ENCODE measurements at regions not wholly inside any gene's neighbourhood (a gene's known extent, or its start where the extent isn't known, plus 50 kb on each side); places are given as distances from the start of the nearest gene placed in this dataset.

GRCh38 chr18:61244632-61245031 is 88.6 kb upstream of the CDH20 start:
- peaks cover 3% of the 10 kb centered on the region for H3K27me3 ChIP-seq (ENCODE audit: insufficient read depth, poor library complexity, severe bottlenecking)
- DNase-seq (ENCODE audit: low spot score) (no peak), ATAC-seq (ENCODE audit: low read depth) (no peak)
- no peaks in the 10 kb centered on the region for H3K36me3 ChIP-seq (ENCODE audit: low read depth)
- TF ChIP-seq CTCF (IDR thresholded peaks at IDR 0.05; ENCODE audit: poor library complexity, severe bottlenecking), result no peak
- no peaks in the 10 kb centered on the region for H3K9me3 ChIP-seq (ENCODE audit: severe bottlenecking)
- H3K27ac ChIP-seq (ENCODE audit: poor library complexity, severe bottlenecking), result no peak overlapping the region
- H3K4me1 ChIP-seq (ENCODE audit: insufficient read depth, poor library complexity, severe bottlenecking), result no peaks in the 10 kb centered on the region
- H3K4me3 ChIP-seq (ENCODE audit: severe bottlenecking), result no peak overlapping the region

GRCh38 chr18:61245276-61245675 is 88.0 kb upstream of the CDH20 start:
- no peak for ATAC-seq (ENCODE audit: low read depth)
- Histone ChIP-seq H3K9me3 (ENCODE audit: severe bottlenecking) (no peaks in the 10 kb centered on the region), H3K27ac (ENCODE audit: poor library complexity, severe bottlenecking) (no peak overlapping the region), H3K27me3 (ENCODE audit: insufficient read depth, poor library complexity, severe bottlenecking) (peaks cover 3% of the 10 kb centered on the region), H3K4me1 (ENCODE audit: insufficient read depth, poor library complexity, severe bottlenecking) (no peaks in the 10 kb centered on the region), H3K36me3 (ENCODE audit: low read depth) (no peaks in the 10 kb centered on the region), H3K4me3 (ENCODE audit: severe bottlenecking) (no peak overlapping the region)
- TF ChIP-seq CTCF (IDR thresholded peaks at IDR 0.05; ENCODE audit: poor library complexity, severe bottlenecking), result no peak
- DNase-seq (ENCODE audit: low spot score), result no peak

GRCh38 chr18:61248589-61248988 is 84.6 kb upstream of the CDH20 start:
- Histone ChIP-seq H3K4me1 (ENCODE audit: insufficient read depth, poor library complexity, severe bottlenecking) (no peaks in the 10 kb centered on the region), H3K27me3 (ENCODE audit: insufficient read depth, poor library complexity, severe bottlenecking) (no peaks in the 10 kb centered on the region), H3K4me3 (ENCODE audit: severe bottlenecking) (no peak overlapping the region), H3K36me3 (ENCODE audit: low read depth) (no peaks in the 10 kb centered on the region), H3K27ac (ENCODE audit: poor library complexity, severe bottlenecking) (no peak overlapping the region), H3K9me3 (ENCODE audit: severe bottlenecking) (no peaks in the 10 kb centered on the region)
- ATAC-seq (ENCODE audit: low read depth) (no peak), DNase-seq (ENCODE audit: low spot score) (no peak)
- no peak for TF ChIP-seq CTCF (IDR thresholded peaks at IDR 0.05; ENCODE audit: poor library complexity, severe bottlenecking)

- no peak for TF ChIP-seq CTCF (IDR thresholded peaks at IDR 0.05; ENCODE audit: poor library complexity, severe bottlenecking)
- Histone ChIP-seq H3K27me3 (ENCODE audit: insufficient read depth, poor library complexity, severe bottlenecking) (no peaks in the 10 kb centered on the region), H3K9me3 (ENCODE audit: severe bottlenecking) (no peaks in the 10 kb centered on the region), H3K4me3 (ENCODE audit: severe bottlenecking) (no peak overlapping the region), H3K4me1 (ENCODE audit: insufficient read depth, poor library complexity, severe bottlenecking) (no peaks in the 10 kb centered on the region), H3K27ac (ENCODE audit: poor library complexity, severe bottlenecking) (no peak overlapping the region), H3K36me3 (ENCODE audit: low read depth) (no peaks in the 10 kb centered on the region)
- DNase-seq (ENCODE audit: low spot score) (no peak), ATAC-seq (ENCODE audit: low read depth) (no peak)
These were observed 76.9 kb upstream of the CDH20 start for GRCh38 chr18:61256291-61256690.

GRCh38 chr18:61261870-61262269 is 71.4 kb upstream of the CDH20 start:
- no peaks in the 10 kb centered on the region for H3K36me3 ChIP-seq (ENCODE audit: low read depth)
- no peak for TF ChIP-seq CTCF (IDR thresholded peaks at IDR 0.05; ENCODE audit: poor library complexity, severe bottlenecking)
- ATAC-seq (ENCODE audit: low read depth) (peak; percentile 27; the same call in 1 of the 3 replicates), DNase-seq (ENCODE audit: low spot score) (no peak)
- H3K4me3 ChIP-seq (ENCODE audit: severe bottlenecking), result no peak overlapping the region
- no peaks in the 10 kb centered on the region for H3K4me1 ChIP-seq (ENCODE audit: insufficient read depth, poor library complexity, severe bottlenecking)
- H3K27me3 ChIP-seq (ENCODE audit: insufficient read depth, poor library complexity, severe bottlenecking), result no peaks in the 10 kb centered on the region
- H3K9me3 ChIP-seq (ENCODE audit: severe bottlenecking), result no peaks in the 10 kb centered on the region
- H3K27ac ChIP-seq (ENCODE audit: poor library complexity, severe bottlenecking), result no peak overlapping the region
